Nephron (organoid): ENCODE measurements at regions not wholly inside any gene's neighbourhood (a gene's known extent, or its start where the extent isn't known, plus 50 kb on each side); places are given as distances from the start of the nearest gene placed in this dataset.

Experiments used
- H3K27ac Mint-ChIP-seq, 3 experiments: 2 replicates each; pipeline ENCODE4 v1.8.0; 2020; ENCODE audit warnings: mixed read lengths in 3 of 3, mild to moderate bottlenecking in 2 of 3, moderate library complexity in 1 of 3
- H3K27me3 Mint-ChIP-seq: 2 replicates; pipeline ENCODE4 v1.8.0; 2021; ENCODE audit warnings: low read depth, mild to moderate bottlenecking, moderate library complexity, mixed read lengths
- H3K36me3 Mint-ChIP-seq: 2 replicates; pipeline ENCODE4 v1.8.0; 2020; ENCODE audit warnings: low read depth, mixed read lengths
- H3K4me1 Mint-ChIP-seq: 2 replicates; pipeline ENCODE4 v1.8.0; 2020; ENCODE audit warnings: mixed read lengths
- H3K4me3 Mint-ChIP-seq, 3 experiments: 2 replicates each; pipeline ENCODE4 v1.8.0; 2020; ENCODE audit warnings: mild to moderate bottlenecking in 3 of 3, mixed read lengths in 3 of 3, moderate library complexity in 2 of 3
- H3K9me3 Mint-ChIP-seq: 2 replicates; pipeline ENCODE4 v1.8.0; 2020; ENCODE audit warnings: mixed read lengths
- CTCF ChIP-seq, 3 experiments: fragments of 200-600 bp; sonication (generic); IDR thresholded peaks; one replicate each; pipeline ENCODE4 v1.5.0; 2021; ENCODE audit warnings: antibody characterized with exemption in 3 of 3; ENCODE audit not compliant: unreplicated experiment in 3 of 3

- Mint-ChIP-seq H3K4me3 (no peak overlapping the region), H3K27ac (no peak overlapping the region), H3K36me3 (no peaks in the 10 kb centered on the region), H3K4me1 (no peaks in the 10 kb centered on the region), H3K27me3 (no peaks in the 10 kb centered on the region), H3K9me3 (no peaks in the 10 kb centered on the region)
- TF ChIP-seq CTCF (IDR thresholded peaks at IDR 0.05; ENCODE audit: unreplicated experiment in 3 of 3), result no peak
Measured at GRCh38 chr21:20302084-20302483, 696.1 kb upstream of the NCAM2 start.

- H3K9me3 Mint-ChIP-seq, result no peaks in the 10 kb centered on the region
- H3K27me3 Mint-ChIP-seq, result no peaks in the 10 kb centered on the region
- no peak for TF ChIP-seq CTCF (IDR thresholded peaks at IDR 0.05; ENCODE audit: unreplicated experiment in 3 of 3)
- no peaks in the 10 kb centered on the region for H3K36me3 Mint-ChIP-seq
- H3K4me3 Mint-ChIP-seq, result no peak overlapping the region
- H3K4me1 Mint-ChIP-seq, result no peaks in the 10 kb centered on the region
- H3K27ac Mint-ChIP-seq, result no peak overlapping the region
Measured at GRCh38 chr21:20306836-20307235, 691.4 kb upstream of the NCAM2 start.

GRCh38 chr21:20308586-20309315 lies 689.5 kb upstream of the NCAM2 start:
- Mint-ChIP-seq H3K36me3 (no peaks in the 10 kb centered on the region), H3K4me1 (no peaks in the 10 kb centered on the region), H3K4me3 (no peak overlapping the region), H3K9me3 (no peaks in the 10 kb centered on the region), H3K27me3 (no peaks in the 10 kb centered on the region), H3K27ac (no peak overlapping the region)
- TF ChIP-seq CTCF (IDR thresholded peaks at IDR 0.05; ENCODE audit: unreplicated experiment in 3 of 3), result no peak

- Mint-ChIP-seq H3K27ac (no peak overlapping the region), H3K9me3 (peaks cover 4% of the 10 kb centered on the region), H3K27me3 (no peaks in the 10 kb centered on the region), H3K4me3 (no peak overlapping the region), H3K4me1 (no peaks in the 10 kb centered on the region), H3K36me3 (no peaks in the 10 kb centered on the region)
- TF ChIP-seq CTCF (IDR thresholded peaks at IDR 0.05; ENCODE audit: unreplicated experiment in 3 of 3), result no peak
Measured at GRCh38 chr21:20311234-20311787, 686.9 kb upstream of the NCAM2 start.

- Mint-ChIP-seq H3K27ac (no peak overlapping the region), H3K4me3 (no peak overlapping the region), H3K9me3 (peaks cover 10% of the 10 kb centered on the region), H3K27me3 (no peaks in the 10 kb centered on the region), H3K36me3 (no peaks in the 10 kb centered on the region), H3K4me1 (no peaks in the 10 kb centered on the region)
- no peak for TF ChIP-seq CTCF (IDR thresholded peaks at IDR 0.05; ENCODE audit: unreplicated experiment in 3 of 3)
Measured at GRCh38 chr21:20313013-20313412, 685.2 kb upstream of the NCAM2 start.

GRCh38 chr21:20315042-20315441 lies 683.2 kb upstream of the NCAM2 start:
- Mint-ChIP-seq H3K36me3 (no peaks in the 10 kb centered on the region), H3K4me1 (no peaks in the 10 kb centered on the region), H3K27me3 (no peaks in the 10 kb centered on the region), H3K4me3 (no peak overlapping the region), H3K9me3 (peaks cover 10% of the 10 kb centered on the region), H3K27ac (no peak overlapping the region)
- no peak for TF ChIP-seq CTCF (IDR thresholded peaks at IDR 0.05; ENCODE audit: unreplicated experiment in 3 of 3)
